GF-D8 (cell line): ENCODE measurements at regions not wholly inside any gene's neighbourhood (a gene's known extent, or its start where the extent isn't known, plus 50 kb on each side); places are given as distances from the start of the nearest gene placed in this dataset.
"Not testable (repeated sequence)": the region's sequence is repeated elsewhere in the genome, so short reads cannot be mapped to it uniquely, and the experiment has no call there.

Experiments used
- DNase-seq: peaks from one replicate; lab custom pipeline; 2025; lab: John Stamatoyannopoulos, UW

DNA sequence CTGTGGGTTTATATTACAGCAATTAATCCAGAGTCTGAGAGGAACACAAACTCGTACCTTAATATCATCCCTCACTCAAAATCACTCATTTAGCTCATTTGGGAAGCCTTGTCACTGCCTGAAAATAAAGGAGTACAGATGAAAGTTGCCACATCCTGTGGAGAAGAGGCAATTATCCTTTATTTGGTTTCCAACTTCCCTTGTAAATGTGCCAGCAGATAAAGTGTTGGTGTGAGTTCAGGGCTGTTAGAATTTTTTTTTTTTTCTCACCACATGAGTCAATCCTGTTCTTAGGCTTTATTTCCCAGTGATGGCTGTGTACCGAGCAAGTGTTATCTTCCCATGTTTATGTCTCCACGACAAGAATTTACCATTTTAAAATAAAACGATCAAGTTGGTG is 99.0 kb upstream of the SMIM30 start:
- DNase-seq: no peak

DNA sequence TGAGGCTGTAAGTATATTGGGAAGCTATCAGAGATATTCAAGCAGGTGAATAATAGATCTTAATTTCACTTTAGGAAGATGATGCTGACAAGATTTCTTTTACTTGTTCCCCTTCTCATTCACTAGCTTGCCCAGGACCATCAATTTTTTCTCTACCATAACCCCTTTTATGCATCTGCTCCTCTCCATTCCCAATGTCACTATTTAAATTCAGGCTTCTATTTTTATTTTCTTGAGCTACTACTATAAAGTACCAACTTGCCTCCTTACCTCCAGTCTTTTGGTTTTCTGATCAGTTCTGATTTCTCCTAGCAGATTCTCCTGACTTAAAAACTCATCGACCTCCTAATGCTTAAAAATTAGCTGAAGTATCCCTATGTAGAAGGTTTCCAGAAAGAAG is 97.7 kb upstream of the SMIM30 start:
- DNase-seq: no peak

DNA sequence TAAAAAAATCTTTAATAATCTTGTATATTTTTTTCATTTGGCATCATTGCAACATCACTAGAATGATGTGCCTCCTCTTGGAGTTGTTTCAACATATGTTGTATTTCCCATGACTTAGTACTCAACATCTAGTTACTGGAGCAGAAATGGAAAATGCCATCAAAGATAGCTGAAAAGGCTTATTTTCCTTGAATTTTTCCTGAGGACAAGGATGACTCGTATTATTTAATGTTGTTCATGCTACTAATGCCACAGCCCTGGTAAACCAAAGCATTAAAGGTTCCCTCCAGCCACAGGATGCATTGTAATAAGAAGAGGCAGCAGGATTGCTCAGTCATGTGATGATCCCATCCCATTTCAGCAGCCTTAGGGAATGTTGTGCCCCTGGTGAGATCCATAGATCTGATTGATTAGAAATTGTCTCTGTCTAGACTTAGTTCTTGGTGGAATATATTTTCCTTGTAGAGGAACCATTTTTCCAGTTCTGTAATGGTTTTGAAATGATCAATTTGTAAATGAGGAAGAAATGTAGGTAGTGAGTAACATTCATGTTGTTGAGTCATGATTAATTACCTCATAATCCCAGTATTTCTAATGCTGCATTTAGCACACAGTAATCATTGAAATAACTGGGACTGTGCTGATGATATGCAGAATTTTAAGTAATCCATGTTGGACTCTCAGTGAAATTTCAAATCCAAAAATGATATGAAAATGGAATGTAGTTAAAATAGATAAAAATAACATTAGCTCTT is 91.3 kb upstream of the SMIM30 start:
- DNase-seq: no peak

DNA sequence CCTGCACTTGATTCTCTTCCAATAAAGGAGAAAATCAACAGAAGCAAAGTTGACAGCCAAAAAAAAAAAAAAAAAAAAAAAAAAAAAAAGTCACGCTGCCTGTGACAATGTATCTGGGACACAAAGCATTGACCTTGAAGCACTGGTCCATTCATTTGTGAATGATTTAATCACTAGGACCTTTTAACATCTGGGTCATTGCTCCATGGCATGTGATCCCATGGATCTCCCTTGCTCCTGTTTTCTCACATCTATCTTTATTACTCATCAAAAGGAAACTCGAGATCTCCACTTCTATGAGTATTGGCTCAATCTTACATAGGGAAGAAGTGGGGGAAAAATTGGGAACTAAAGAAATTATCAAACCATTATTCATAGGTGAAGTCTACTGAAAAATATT is 89.6 kb upstream of the SMIM30 start:
- no peak for DNase-seq

DNA sequence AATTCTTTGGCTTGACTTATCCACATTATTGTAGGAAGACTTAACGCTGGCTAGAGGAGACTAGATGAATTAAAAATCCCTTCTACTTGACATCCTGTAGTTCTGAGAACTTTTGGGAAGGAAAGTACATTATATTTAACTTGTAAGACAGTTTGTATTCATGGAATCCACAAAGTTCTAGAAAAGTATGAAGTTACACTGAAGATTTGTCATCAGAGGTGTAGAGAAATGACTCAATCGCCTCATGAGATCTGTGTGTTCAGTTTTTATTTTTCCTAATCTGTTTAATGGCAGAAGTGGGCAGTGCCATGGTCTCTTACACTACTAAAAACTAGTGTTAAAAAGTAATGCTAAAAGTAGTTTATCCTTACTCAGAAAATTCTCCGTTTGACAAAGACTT is 89.1 kb upstream of the SMIM30 start:
- no peak for DNase-seq

DNA sequence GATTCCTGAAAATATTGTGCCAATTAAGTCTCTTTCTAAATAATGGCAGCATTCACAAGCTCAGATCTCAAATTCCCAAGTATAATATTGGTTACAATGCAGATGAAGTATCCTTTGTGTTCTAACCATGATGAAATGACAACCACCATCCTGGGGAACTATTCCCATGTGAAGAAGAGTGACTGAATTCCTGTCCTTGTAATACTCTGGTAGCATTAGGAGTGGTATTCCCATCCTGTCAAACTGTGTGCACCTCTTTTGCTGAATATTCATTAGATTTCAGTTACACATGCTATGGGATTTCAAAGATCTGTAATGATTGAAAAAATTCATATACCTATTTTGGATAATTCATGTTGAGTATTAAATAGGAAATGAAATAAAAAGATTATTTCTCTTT is 86.1 kb upstream of the SMIM30 start:
- no peak for DNase-seq

DNA sequence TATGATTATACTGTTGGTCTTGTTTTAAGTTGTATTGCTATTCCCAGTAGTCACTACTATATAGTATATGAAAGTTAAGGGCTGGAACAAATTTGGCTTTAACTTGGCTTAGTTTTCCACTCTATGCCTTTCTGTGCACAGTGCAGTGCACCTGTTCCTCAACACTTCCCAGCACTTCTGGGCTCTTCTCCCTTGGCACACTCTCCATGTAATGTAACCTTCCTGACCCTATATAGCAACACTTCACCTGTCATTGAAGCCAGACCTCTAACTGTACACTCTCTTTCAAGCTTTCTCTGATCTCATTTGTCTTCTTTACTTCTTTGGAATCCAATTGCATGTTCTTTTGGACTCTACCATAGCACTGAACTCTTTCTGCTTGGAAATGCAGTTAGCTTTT is 83.9 kb upstream of the SMIM30 start:
- no peak for DNase-seq

DNA sequence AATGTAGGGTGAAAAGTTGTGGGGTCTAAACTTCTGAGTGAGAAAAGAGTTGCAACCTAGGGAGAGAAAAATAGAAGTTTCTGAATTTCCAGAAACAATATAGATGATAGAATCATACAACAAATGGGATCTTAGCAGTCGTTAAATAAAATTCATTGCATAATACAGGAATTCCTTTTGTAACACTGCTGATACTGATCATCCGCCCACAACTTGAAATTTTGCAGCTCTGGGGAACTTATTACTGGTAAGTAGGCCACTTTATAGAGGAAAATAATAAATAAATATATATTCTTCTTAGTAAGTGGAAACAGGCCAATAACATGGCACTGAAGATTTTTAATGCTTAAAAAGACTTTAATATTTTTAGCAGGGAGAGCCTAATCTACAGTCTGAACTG is 81.9 kb upstream of the SMIM30 start:
- no peak for DNase-seq

DNA sequence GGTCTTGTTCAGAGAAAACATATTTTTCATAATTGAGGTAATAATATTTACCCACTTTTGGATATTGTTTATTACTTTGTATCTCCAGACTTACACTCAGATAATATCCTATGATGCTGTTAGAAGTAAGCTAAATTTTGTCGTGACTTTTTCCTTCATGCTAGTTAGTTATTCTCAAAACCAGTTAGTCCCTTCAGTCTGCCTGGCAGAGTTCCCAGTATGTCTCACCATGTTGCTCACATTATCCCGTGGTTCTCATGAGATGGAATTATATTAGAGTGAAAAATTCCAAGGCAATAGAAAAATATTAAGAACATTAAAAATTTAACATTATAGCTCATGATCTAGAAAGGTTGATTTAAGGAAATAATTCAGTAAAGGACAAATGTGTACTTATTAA is 81.5 kb upstream of the SMIM30 start:
- no peak for DNase-seq

DNA sequence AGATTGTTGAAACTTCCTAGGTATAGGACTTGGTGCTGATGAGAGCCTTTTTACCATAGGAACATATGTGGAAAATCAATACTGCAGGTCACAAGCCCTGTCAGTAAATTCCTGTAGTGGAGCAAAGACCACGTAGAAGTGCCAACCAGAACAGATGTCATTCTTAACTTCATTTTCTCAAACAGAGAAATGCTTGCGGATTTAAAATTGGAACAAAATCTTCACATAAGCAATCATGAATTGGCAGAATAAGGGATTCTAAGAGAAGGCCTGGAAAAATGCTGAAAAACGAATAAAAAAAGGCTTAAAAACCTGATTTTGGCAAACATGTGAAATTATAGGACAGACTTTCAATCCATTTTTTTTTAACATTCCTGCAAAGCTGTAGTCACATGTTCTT is 80.8 kb upstream of the SMIM30 start:
- DNase-seq: no peak

DNA sequence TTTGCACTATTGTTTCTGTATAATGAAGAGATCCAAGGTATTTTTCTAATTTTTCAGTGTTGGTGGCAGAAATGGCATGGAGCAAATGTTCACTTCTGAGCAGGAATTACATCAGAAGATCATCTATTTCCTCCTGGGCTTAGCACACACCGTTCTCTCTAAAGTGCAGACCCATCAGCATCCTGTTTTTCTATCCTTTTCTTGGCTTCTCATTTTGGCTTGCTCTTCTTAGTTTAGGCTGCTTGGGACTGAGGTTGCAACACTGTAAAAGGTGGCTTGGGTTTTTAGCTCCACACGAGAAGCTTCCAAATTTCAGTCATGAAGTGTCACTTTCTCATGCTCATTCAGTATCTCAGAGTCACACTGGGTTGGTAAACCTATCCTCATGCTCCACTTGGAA is 79.9 kb upstream of the SMIM30 start:
- DNase-seq: no peak

DNA sequence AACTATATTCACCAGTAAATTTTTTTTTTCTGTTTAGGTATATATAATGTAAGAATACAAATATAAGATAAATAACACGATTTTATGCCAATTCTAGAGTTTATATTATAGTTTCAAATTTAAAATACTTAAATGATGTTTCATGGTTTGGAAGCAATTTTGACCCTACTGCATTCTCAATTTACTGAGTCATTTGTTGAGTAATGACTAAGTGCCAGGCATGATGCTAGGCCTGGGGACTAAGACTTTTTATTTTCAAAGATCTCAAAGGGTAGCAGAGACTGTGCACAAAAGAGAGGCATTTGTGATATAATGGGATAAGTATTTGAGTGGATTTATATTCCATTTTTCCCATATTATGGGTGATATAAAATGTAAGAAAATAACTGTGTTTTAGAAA is 78.9 kb upstream of the SMIM30 start:
- DNase-seq: no peak

DNA sequence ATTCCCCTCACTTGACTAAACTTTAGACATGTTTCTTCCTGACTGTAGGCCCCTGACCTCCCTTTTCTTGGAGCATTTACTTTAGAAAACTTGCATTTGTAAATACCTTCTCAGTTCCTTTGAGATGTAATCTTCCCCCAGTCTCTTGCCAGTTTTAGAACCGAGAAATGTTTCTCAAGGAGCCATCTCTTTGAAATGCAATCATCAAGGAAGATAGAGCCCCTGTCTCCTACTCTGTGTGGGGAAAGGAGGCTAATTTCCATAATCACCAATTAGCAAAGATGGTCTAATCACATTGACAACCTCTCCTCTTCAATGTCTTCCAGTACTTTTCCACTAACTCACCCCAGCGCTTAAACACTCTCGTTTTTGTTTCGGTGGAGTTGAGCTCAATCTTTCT is 70.0 kb upstream of the SMIM30 start:
- no peak for DNase-seq

DNA sequence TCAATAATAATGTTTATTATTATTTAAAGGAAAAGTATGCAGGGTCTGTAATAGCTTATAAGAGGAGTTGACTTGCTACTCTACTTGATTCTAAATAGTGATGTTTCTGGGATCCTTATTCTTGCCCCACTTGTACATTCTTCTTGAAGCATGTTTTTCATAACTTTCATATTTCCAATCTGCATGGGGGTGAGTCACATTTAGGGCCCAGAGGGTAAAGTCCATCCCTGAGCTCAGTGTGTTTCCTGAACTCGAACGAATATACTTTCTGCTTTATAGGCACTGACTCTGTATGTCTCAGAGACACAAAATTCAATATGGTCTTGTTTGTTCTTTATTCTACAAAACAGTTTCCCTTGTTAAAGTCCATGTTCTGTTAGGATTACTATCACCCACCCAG is 61.0 kb upstream of the SMIM30 start:
- no peak for DNase-seq

DNA sequence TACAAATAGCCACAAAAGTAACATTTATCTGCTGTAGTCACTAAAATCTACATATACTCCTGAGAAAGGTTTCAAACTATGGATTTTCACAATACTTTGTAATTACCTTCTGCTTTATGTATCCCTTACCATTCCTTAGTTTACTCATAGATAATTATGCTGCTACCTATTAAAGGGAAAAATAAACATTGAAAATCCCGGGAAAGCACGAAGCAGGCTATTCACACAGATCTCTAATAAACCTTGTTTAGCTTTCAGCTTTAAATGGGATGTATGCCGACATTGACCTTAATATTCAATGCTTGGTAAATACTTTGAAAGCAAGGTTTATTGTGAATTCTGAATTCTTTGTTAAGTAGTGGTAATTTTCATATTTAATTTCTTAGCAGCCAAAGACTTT is 58.5 kb upstream of the SMIM30 start:
- DNase-seq: no peak

DNA sequence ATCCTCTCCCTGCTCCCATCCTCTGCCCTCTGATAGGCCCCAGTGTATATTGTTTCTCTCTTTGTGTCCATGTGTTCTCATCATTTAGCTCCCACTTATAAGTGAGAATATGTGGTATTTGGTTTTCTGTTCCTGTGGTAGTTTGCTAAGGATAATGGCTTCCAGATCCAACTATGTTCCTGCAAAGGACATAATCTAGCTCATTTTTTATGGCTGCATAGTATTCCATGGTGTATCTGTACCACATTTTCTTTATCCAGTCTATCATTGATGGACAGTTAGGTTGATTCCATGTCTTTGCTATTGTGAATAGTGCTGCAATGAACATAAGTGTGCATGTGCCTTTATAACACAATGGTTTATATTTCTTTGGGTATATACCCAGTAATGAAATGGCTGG is 57.8 kb upstream of the SMIM30 start:
- DNase-seq: not testable (repeated sequence)

DNA sequence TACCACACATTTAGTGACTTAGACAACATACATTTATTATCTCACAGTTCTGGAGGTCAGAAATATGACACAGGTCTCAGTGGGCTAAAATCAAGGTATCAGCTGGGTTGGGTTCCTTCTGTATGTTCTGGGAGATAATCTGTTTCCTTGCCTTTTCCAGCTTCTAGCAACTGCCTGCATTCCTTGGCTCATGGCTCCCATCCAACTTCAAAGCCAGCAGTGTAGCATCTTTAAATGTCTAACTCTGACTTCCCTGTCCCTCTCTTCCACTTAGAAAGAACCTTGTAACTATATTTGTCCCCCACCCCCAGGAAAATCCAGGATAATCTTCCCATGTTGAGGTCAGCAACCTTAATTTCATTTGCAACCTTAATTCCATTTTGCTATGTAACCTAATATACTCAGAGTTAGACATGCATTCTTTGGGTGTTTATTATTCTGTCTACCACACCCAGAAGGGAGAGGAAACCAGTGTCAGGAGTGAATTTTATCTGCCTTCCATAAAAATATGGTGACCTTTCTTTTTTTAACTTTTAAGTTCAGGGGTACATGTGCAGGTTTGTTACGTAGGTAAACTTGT is 57.3 kb upstream of the SMIM30 start:
- no peak for DNase-seq

DNA sequence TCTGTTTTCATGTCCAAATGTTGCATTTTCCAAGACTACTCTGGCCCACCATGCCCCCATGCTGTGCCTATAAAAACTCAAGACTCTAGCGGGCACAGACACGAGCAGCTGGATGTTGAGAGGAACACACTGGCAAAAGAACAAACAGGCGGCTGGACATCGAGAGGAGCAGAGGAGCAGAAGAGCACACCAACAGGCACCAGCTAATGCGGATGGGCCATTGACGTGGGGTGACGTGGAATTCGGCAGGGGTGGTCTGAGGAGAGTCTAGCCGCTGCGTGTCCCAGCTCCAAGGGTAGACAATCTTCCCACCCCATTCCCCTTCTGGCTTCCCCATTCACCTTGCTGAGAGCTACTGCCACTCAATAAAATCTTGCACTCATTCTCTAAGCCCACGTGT is 54.4 kb upstream of the SMIM30 start:
- no peak for DNase-seq

DNA sequence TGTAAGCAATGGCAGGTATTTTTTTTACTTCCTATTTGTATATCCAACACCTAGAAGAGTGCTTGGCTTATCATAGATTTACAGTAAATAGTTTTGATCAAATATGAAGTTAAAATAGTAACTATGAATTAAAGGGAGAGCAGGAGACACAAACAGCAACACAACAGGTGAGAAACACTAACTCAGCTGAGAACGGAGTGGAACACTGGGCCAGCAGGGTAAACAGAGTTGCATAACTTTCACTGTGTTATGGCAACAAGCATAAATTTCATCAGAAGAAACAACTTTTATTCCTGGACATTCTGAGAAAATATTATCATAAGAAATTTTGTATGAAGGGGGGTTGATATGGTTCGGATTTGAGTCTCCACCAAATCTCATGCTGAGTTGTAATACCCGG is 52.2 kb upstream of the SMIM30 start:
- DNase-seq: no peak
